HG03571 (cell line): ENCODE measurements at regions not wholly inside any gene's neighbourhood (a gene's known extent, or its start where the extent isn't known, plus 50 kb on each side); places are given as distances from the start of the nearest gene placed in this dataset.

Experiments
- ATAC-seq: cut with Tn5 transposase; IDR thresholded peaks from one replicate; pipeline ENCODE4 v1.9.1; 2021; ENCODE audit not compliant: unreplicated experiment

- ATAC-seq = no peak
Measured at GRCh38 chr16:85370881-85371651, 242.1 kb upstream of the GSE1 start.

- ATAC-seq = no peak
Measured at GRCh38 chr16:85371948-85372347, 241.2 kb upstream of the GSE1 start.

GRCh38 chr16:85372627-85373372 lies 240.3 kb upstream of the GSE1 start:
- no peak for ATAC-seq

GRCh38 chr16:85373741-85374570 lies 239.2 kb upstream of the GSE1 start:
- no peak for ATAC-seq

GRCh38 chr16:85374571-85374872 lies 238.6 kb upstream of the GSE1 start:
- no peak for ATAC-seq

GRCh38 chr16:85375282-85375681 lies 237.8 kb upstream of the GSE1 start:
- no peak for ATAC-seq

GRCh38 chr16:85376292-85377095 lies 236.6 kb upstream of the GSE1 start:
- ATAC-seq = no peak

GRCh38 chr16:85377388-85378144 lies 235.6 kb upstream of the GSE1 start:
- no peak for ATAC-seq

GRCh38 chr16:85378145-85379040 lies 234.7 kb upstream of the GSE1 start:
- ATAC-seq = no peak

- no peak for ATAC-seq
Measured at GRCh38 chr16:85379041-85380001, 233.8 kb upstream of the GSE1 start.

- ATAC-seq = no peak
Measured at GRCh38 chr16:85380002-85380395, 233.1 kb upstream of the GSE1 start.

- no peak for ATAC-seq
Measured at GRCh38 chr16:85380905-85381737, 232.0 kb upstream of the GSE1 start.

GRCh38 chr16:85381738-85382592 lies 231.2 kb upstream of the GSE1 start:
- ATAC-seq = no peak

- ATAC-seq = no peak
Measured at GRCh38 chr16:85382717-85383118, 230.4 kb upstream of the GSE1 start.

- ATAC-seq = no peak
Measured at GRCh38 chr16:85383836-85384832, 229.0 kb upstream of the GSE1 start.
